ENCODE measurements at regions not wholly inside any gene's neighbourhood (a gene's known extent, or its start where the extent isn't known, plus 50 kb on each side); places are given as distances from the start of the nearest gene placed in this dataset.

GRCh38 chr6:119467488-119468081 is 118.0 kb upstream of the MAN1A1 start:
- no peak for DNase-seq
- Mint-ChIP-seq H3K9me3 (no peaks in the 10 kb centered on the region), H3K27me3 (ENCODE audit: insufficient read depth) (peaks cover 29% of the 10 kb centered on the region), H3K27ac (no peak overlapping the region), H3K4me1 (peaks cover 5% of the 10 kb centered on the region), H3K4me3 (no peak overlapping the region), H3K36me3 (ENCODE audit: low read depth) (no peaks in the 10 kb centered on the region)
- TF ChIP-seq CTCF (conservative IDR thresholded peaks at IDR 0.05) = no peak
- H3K9ac ChIP-seq (ENCODE audit: extremely low read depth, low read length, poor library complexity, severe bottlenecking) = no peak overlapping the region
- 88 to 100% methylated on average over 1 to 2 of the region's 2 CpGs for WGBS, 2 experiments (ENCODE audit: insufficient coverage in 1 of 2, insufficient read length in 1 of 2)
- H3K27me3 ChIP-seq (ENCODE audit: control insufficient read depth, insufficient read depth, low read length, poor library complexity, severe bottlenecking) = peaks cover 70% of the 10 kb centered on the region
- H3K9me3 ChIP-seq (ENCODE audit: control insufficient read depth, low read length) = no peaks in the 10 kb centered on the region
- no peak overlapping the region for H3K27ac ChIP-seq (ENCODE audit: low read depth, low read length)
- no peaks in the 10 kb centered on the region for H3K4me1 ChIP-seq (ENCODE audit: control insufficient read depth, insufficient read depth, low read length)
- no peak overlapping the region for H3K4me3 ChIP-seq (ENCODE audit: low read length)
- H3K36me3 ChIP-seq (ENCODE audit: control insufficient read depth, insufficient read depth, low read length) = no peaks in the 10 kb centered on the region

GRCh38 chr6:119466226-119466625 is 116.7 kb upstream of the MAN1A1 start:
- H3K27ac Mint-ChIP-seq = no peak overlapping the region

GRCh38 chr6:119463081-119463626 is 113.6 kb upstream of the MAN1A1 start:
- no peak for TF ChIP-seq CTCF (conservative IDR thresholded peaks at IDR 0.05)
- Histone ChIP-seq H3K4me1 (ENCODE audit: control insufficient read depth, insufficient read depth, low read length) (no peaks in the 10 kb centered on the region), H3K9me3 (ENCODE audit: control insufficient read depth, low read length) (peaks cover 29% of the 10 kb centered on the region), H3K27ac (ENCODE audit: low read depth, low read length) (no peak overlapping the region), H3K27me3 (ENCODE audit: control insufficient read depth, insufficient read depth, low read length, poor library complexity, severe bottlenecking) (peaks cover 68% of the 10 kb centered on the region), H3K4me3 (ENCODE audit: low read length) (no peak overlapping the region), H3K36me3 (ENCODE audit: control insufficient read depth, insufficient read depth, low read length) (no peaks in the 10 kb centered on the region), H3K9ac (ENCODE audit: extremely low read depth, low read length, poor library complexity, severe bottlenecking) (no peak overlapping the region)
- DNase-seq = no peak
- 93 to 95% methylated on average over 2 to 4 of the region's 4 CpGs for WGBS, 2 experiments (ENCODE audit: insufficient coverage in 1 of 2, insufficient read length in 1 of 2)
- H3K4me1 Mint-ChIP-seq = peaks cover 12% of the 10 kb centered on the region
- no peaks in the 10 kb centered on the region for H3K36me3 Mint-ChIP-seq (ENCODE audit: low read depth)
- H3K9me3 Mint-ChIP-seq = peaks cover 11% of the 10 kb centered on the region
- H3K27me3 Mint-ChIP-seq (ENCODE audit: insufficient read depth) = peaks cover 41% of the 10 kb centered on the region
- H3K4me3 Mint-ChIP-seq = no peak overlapping the region
- no peak overlapping the region for H3K27ac Mint-ChIP-seq

More at GRCh38 chr6:119466226-119466625, 116.7 kb upstream of the MAN1A1 start:
- peaks cover 5% of the 10 kb centered on the region for H3K4me1 Mint-ChIP-seq
- Histone ChIP-seq H3K27me3 (ENCODE audit: control insufficient read depth, insufficient read depth, low read length, poor library complexity, severe bottlenecking) (peaks cover 84% of the 10 kb centered on the region), H3K4me1 (ENCODE audit: control insufficient read depth, insufficient read depth, low read length) (no peaks in the 10 kb centered on the region), H3K27ac (ENCODE audit: low read depth, low read length) (no peak overlapping the region), H3K36me3 (ENCODE audit: control insufficient read depth, insufficient read depth, low read length) (no peaks in the 10 kb centered on the region), H3K4me3 (ENCODE audit: low read length) (no peak overlapping the region), H3K9ac (ENCODE audit: extremely low read depth, low read length, poor library complexity, severe bottlenecking) (no peak overlapping the region), H3K9me3 (ENCODE audit: control insufficient read depth, low read length) (peaks cover 10% of the 10 kb centered on the region)
- no peak overlapping the region for H3K4me3 Mint-ChIP-seq
- no peak for DNase-seq
- 80 to 85% methylated on average over 2 of the region's 2 CpGs for WGBS, 2 experiments (ENCODE audit: insufficient coverage in 1 of 2, insufficient read length in 1 of 2)
- H3K36me3 Mint-ChIP-seq (ENCODE audit: low read depth) = no peaks in the 10 kb centered on the region
- TF ChIP-seq CTCF (conservative IDR thresholded peaks at IDR 0.05) = no peak
- peaks cover 2% of the 10 kb centered on the region for H3K9me3 Mint-ChIP-seq
- peaks cover 37% of the 10 kb centered on the region for H3K27me3 Mint-ChIP-seq (ENCODE audit: insufficient read depth)
